AG04450 (cell line): ENCODE measurements at regions not wholly inside any gene's neighbourhood (a gene's known extent, or its start where the extent isn't known, plus 50 kb on each side); places are given as distances from the start of the nearest gene placed in this dataset.

Source experiments
- CTCF ChIA-PET: fragments of 300-600, 350-600 bp; formaldehyde crosslinking; extraction: SDS; loops from one replicate; lab custom pipeline; 2022; ENCODE audit warnings: antibody characterized with exemption, inconsistent platforms; lab: Charles Lee
- POLR2A ChIA-PET: fragments of 350-600 bp; formaldehyde crosslinking; extraction: SDS; loops from one replicate; lab custom pipeline; 2021; ENCODE audit warnings: antibody characterized with exemption, inconsistent platforms; lab: Yijun Ruan, JAX
- DNase-seq: peaks from one replicate; pipeline ENCODE4 v3.0.0-alpha.2; 2011; ENCODE audit warnings: low read depth, low spot score
- H3K27ac ChIP-seq: one replicate; pipeline ENCODE4 v1.5.1; 2012; ENCODE audit warnings: low read depth, low read length, control low read depth
- H3K27me3 ChIP-seq: one replicate; pipeline ENCODE4 v1.6.0; 2012; ENCODE audit warnings: low read length; ENCODE audit not compliant: control insufficient read depth, insufficient read depth
- H3K4me3 ChIP-seq: 2 replicates; pipeline ENCODE4 v1.5.1; 2011; ENCODE audit warnings: mild to moderate bottlenecking, low read depth, low read length, control low read depth
- H3K9me3 ChIP-seq: 2 replicates; pipeline ENCODE4 v1.5.1; 2012; ENCODE audit warnings: low read length; ENCODE audit not compliant: control insufficient read depth, insufficient read depth
- CTCF ChIP-seq: IDR thresholded peaks from 2 replicates; pipeline ENCODE4 v1.5.1; 2011; ENCODE audit warnings: low read depth, low read length, control low read depth, inconsistent platforms

GRCh38 chr1:184319879-184320278 is 67.0 kb upstream of the C1orf21 start:
- Histone ChIP-seq H3K4me3 (no peak overlapping the region), H3K9me3 (no peaks in the 10 kb centered on the region), H3K27me3 (no peaks in the 10 kb centered on the region), H3K27ac (no peak overlapping the region)
- DNase-seq, result no peak
- POLR2A ChIA-PET, result no interaction called here
- no peak for TF ChIP-seq CTCF
- CTCF ChIA-PET, result no interaction called here

GRCh38 chr1:184322253-184322652 is 64.6 kb upstream of the C1orf21 start:
- no peak for DNase-seq
- POLR2A ChIA-PET, result no interaction called here
- no peaks in the 10 kb centered on the region for H3K9me3 ChIP-seq
- no peak overlapping the region for H3K27ac ChIP-seq
- no peaks in the 10 kb centered on the region for H3K27me3 ChIP-seq
- H3K4me3 ChIP-seq, result no peak overlapping the region
- TF ChIP-seq CTCF, result no peak
- CTCF ChIA-PET, result no interaction called here

GRCh38 chr1:184324972-184325371 is 61.9 kb upstream of the C1orf21 start:
- Histone ChIP-seq H3K27ac (no peak overlapping the region), H3K9me3 (no peaks in the 10 kb centered on the region), H3K27me3 (no peaks in the 10 kb centered on the region), H3K4me3 (no peak overlapping the region)
- DNase-seq, result no peak
- ChIA-PET CTCF (interaction anchor here (0.5 kb wide), 1 partner anchor 237 kb away, joined by 3 read pairs; no protein-coding TSS in a partner anchor), POLR2A (no interaction called here)
- no peak for TF ChIP-seq CTCF

- POLR2A ChIA-PET, result no interaction called here
- Histone ChIP-seq H3K27ac (no peak overlapping the region), H3K4me3 (no peak overlapping the region), H3K9me3 (no peaks in the 10 kb centered on the region), H3K27me3 (no peaks in the 10 kb centered on the region)
- DNase-seq, result no peak
- CTCF ChIA-PET, result no interaction called here
- no peak for TF ChIP-seq CTCF
Measured at GRCh38 chr1:184326278-184326677, 60.6 kb upstream of the C1orf21 start.

- H3K27me3 ChIP-seq, result no peaks in the 10 kb centered on the region
- no peak overlapping the region for H3K4me3 ChIP-seq
- CTCF ChIA-PET, result no interaction called here
- no peak for DNase-seq
- H3K9me3 ChIP-seq, result no peaks in the 10 kb centered on the region
- POLR2A ChIA-PET, result no interaction called here
- no peak for TF ChIP-seq CTCF
- no peak overlapping the region for H3K27ac ChIP-seq
Measured at GRCh38 chr1:184329245-184329953, 57.4 kb upstream of the C1orf21 start.
